ENCODE measurements at regions not wholly inside any gene's neighbourhood (a gene's known extent, or its start where the extent isn't known, plus 50 kb on each side); places are given as distances from the start of the nearest gene placed in this dataset.

GRCh38 chr13:50668691-50669271 is 174.7 kb downstream of the DLEU7 start:
- Histone ChIP-seq H4K20me1 (ENCODE audit: control insufficient read depth, insufficient read depth, low read length, poor library complexity, severe bottlenecking) (no peaks in the 10 kb centered on the region), H3K36me3 (replicated peaks in 1 of 2; ENCODE audit: control extremely low read depth in 1 of 2, control insufficient read depth in 1 of 2, extremely low read depth in 1 of 2, insufficient read depth in 2 of 2, low read length in 1 of 2) (no peaks in the 10 kb centered on the region), H3K79me2 (ENCODE audit: control insufficient read depth, insufficient read depth, low read length) (no peaks in the 10 kb centered on the region), H3K9ac (ENCODE audit: low read length) (no peak overlapping the region), H3K4me1 (ENCODE audit: control insufficient read depth in 2 of 2, insufficient read depth in 2 of 2, low read length in 2 of 2) (no peaks in the 10 kb centered on the region), H3K27ac (ENCODE audit: low read length in 2 of 2) (no peak overlapping the region), H3K27me3 (replicated peaks in 1 of 4; ENCODE audit: control extremely low read depth in 1 of 4, control insufficient read depth in 3 of 4, insufficient read depth in 4 of 4, low read length in 3 of 4) (no peaks in the 10 kb centered on the region), H3K4me2 (replicated peaks; ENCODE audit: low read depth, low read length, poor library complexity, severe bottlenecking) (no peak overlapping the region), H2AFZ (ENCODE audit: insufficient read depth, low read depth, low read length, poor library complexity, severe bottlenecking) (peak overlapping the region; percentile 19), H3K9me3 (ENCODE audit: control extremely low read depth in 1 of 3, control insufficient read depth in 2 of 3, insufficient read depth in 1 of 3, low read length in 2 of 3) (peaks cover 0 to 15% (median 4%) of the 10 kb centered on the region in 3 donors), H3K4me3 (ENCODE audit: control extremely low read depth in 1 of 5, extremely low read depth in 1 of 5, insufficient read depth in 1 of 5, low read depth in 2 of 5, low read length in 4 of 5) (no peak overlapping the region)
- ATAC-seq (ENCODE audit: low read depth), result no peak
- Mint-ChIP-seq H3K27ac (no peak overlapping the region), H3K27me3 (no peaks in the 10 kb centered on the region), H3K4me3 (no peak overlapping the region), H3K9me3 (ENCODE audit: insufficient read depth) (no peaks in the 10 kb centered on the region), H3K4me1 (peaks cover 5% of the 10 kb centered on the region)
- DNase-seq, result no peak
- POLR2A ChIA-PET, result no interaction called here
- intact Hi-C loops (cut with micrococcal nuclease), result no loop called here
- CTCF ChIA-PET, result interaction anchor here (1.2 kb wide), 1 partner anchor 8 kb away, joined by 3 read pairs; no protein-coding TSS in a partner anchor
- TF ChIP-seq CTCF (IDR thresholded peaks at IDR 0.05) (no peak), EZH2 (IDR thresholded peaks at IDR 0.05; ENCODE audit: borderline replicate concordance, insufficient read depth, low read depth, low read length, poor library complexity, severe bottlenecking) (no peak)
- no CpG with 5 or more reads among the region's 3 CpGs for WGBS (ENCODE audit: insufficient coverage)

- Mint-ChIP-seq H3K27ac (no peak overlapping the region), H3K9me3 (ENCODE audit: insufficient read depth) (no peaks in the 10 kb centered on the region), H3K4me3 (no peak overlapping the region), H3K27me3 (no peaks in the 10 kb centered on the region), H3K4me1 (peaks cover 7% of the 10 kb centered on the region)
- H2AFZ ChIP-seq (ENCODE audit: insufficient read depth, low read depth, low read length, poor library complexity, severe bottlenecking), result no peak overlapping the region
- ATAC-seq (ENCODE audit: low read depth) (no peak), DNase-seq (no peak)
- no peaks in the 10 kb centered on the region for H3K36me3 ChIP-seq (replicated peaks in 1 of 2; ENCODE audit: control extremely low read depth in 1 of 2, control insufficient read depth in 1 of 2, extremely low read depth in 1 of 2, insufficient read depth in 2 of 2, low read length in 1 of 2)
- H3K4me2 ChIP-seq (replicated peaks; ENCODE audit: low read depth, low read length, poor library complexity, severe bottlenecking), result no peak overlapping the region
- H3K9me3 ChIP-seq (ENCODE audit: control extremely low read depth in 1 of 3, control insufficient read depth in 2 of 3, insufficient read depth in 1 of 3, low read length in 2 of 3), result peaks cover 0 to 15% (median 7%) of the 10 kb centered on the region in 3 donors
- 100% methylated on average over 7 of the region's 8 CpGs for WGBS (ENCODE audit: insufficient coverage)
- ChIA-PET POLR2A (interaction anchor here (0.6 kb wide), 1 partner anchor 458 kb away, joined by 6 read pairs; no protein-coding TSS in a partner anchor), CTCF (no interaction called here)
- H3K4me3 ChIP-seq (ENCODE audit: control extremely low read depth in 1 of 5, extremely low read depth in 1 of 5, insufficient read depth in 1 of 5, low read depth in 2 of 5, low read length in 4 of 5), result no peak overlapping the region
- H3K27me3 ChIP-seq (replicated peaks in 1 of 4; ENCODE audit: control extremely low read depth in 1 of 4, control insufficient read depth in 3 of 4, insufficient read depth in 4 of 4, low read length in 3 of 4), result no peaks in the 10 kb centered on the region
- intact Hi-C loops (cut with micrococcal nuclease), result no loop called here
- no peak for TF ChIP-seq EZH2 (IDR thresholded peaks at IDR 0.05; ENCODE audit: borderline replicate concordance, insufficient read depth, low read depth, low read length, poor library complexity, severe bottlenecking)
- TF ChIP-seq CTCF (IDR thresholded peaks at IDR 0.05), result no peak
- no peaks in the 10 kb centered on the region for H4K20me1 ChIP-seq (ENCODE audit: control insufficient read depth, insufficient read depth, low read length, poor library complexity, severe bottlenecking)
- H3K9ac ChIP-seq (ENCODE audit: low read length), result no peak overlapping the region
- H3K4me1 ChIP-seq (ENCODE audit: control insufficient read depth in 2 of 2, insufficient read depth in 2 of 2, low read length in 2 of 2), result no peaks in the 10 kb centered on the region
- H3K79me2 ChIP-seq (ENCODE audit: control insufficient read depth, insufficient read depth, low read length), result no peaks in the 10 kb centered on the region
- no peak overlapping the region for H3K27ac ChIP-seq (ENCODE audit: low read length in 2 of 2)
Observed at GRCh38 chr13:50670272-50670671, 173.2 kb downstream of the DLEU7 start.
